Erythroblast (primary cell): ENCODE measurements at regions not wholly inside any gene's neighbourhood (a gene's known extent, or its start where the extent isn't known, plus 50 kb on each side); places are given as distances from the start of the nearest gene placed in this dataset.

Experiments
- GATA1 ChIP-seq: IDR thresholded peaks from 2 replicates; pipeline ENCODE4 v1.6.1; 2011; ENCODE audit warnings: low read depth, mild to moderate bottlenecking, control low read depth, low read length, moderate library complexity
- POLR2A ChIP-seq: IDR thresholded peaks from 2 replicates; pipeline ENCODE4 v1.6.1; 2011; ENCODE audit warnings: mild to moderate bottlenecking, low read length

DNA sequence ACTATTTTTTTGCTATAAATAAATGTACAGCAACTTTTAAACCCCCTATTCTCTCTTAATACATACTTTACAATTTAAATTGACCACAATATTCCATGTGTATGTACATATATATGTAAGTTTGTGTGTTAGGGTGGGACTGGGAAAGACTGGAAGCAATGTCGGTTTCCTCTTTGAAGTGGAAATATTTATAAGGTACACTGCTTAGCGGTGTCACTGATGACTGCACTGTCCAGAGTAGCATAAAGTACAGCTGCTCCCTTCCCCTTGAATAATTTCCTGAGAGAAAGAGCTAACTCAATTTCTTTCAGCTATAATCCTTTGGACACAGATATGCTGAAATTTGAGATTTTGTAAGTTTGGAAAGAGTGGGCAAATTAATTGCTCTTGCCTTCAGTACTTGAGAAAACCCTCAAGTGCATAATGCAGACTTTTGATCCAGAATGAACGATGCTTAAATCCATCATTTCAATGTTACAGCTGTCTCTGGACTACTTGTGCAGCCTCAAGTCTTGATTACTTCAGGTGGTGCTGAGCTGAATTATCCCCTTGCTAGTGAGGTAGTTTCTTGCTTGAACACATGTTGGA lies 267.0 kb upstream of the CFAP20DC start:
- no peak for TF ChIP-seq POLR2A
- TF ChIP-seq GATA1, result no peak
